H1 (cell line): ENCODE measurements at regions not wholly inside any gene's neighbourhood (a gene's known extent, or its start where the extent isn't known, plus 50 kb on each side); places are given as distances from the start of the nearest gene placed in this dataset.

Source experiments
- CTCF ChIA-PET: fragments of 300-600 bp; sonication (Branson Sonifier 250); formaldehyde crosslinking; loops from one replicate; lab custom pipeline; 2021; ENCODE audit not compliant: partially characterized antibody; lab: Charles Lee
- POLR2A ChIA-PET: fragments of 300-600 bp; sonication (Branson Sonifier 250); formaldehyde crosslinking; loops from one replicate; lab custom pipeline; 2021; ENCODE audit warnings: inconsistent platforms; ENCODE audit not compliant: partially characterized antibody; lab: Charles Lee
- DNase-seq, 2 experiments: peaks; one replicate each; pipeline versions ENCODE4 v3.0.0 to v3.0.0-alpha.2; 2010 to 2022; ENCODE audit warnings: low spot score in 2 of 2, low read depth in 1 of 2, mixed read lengths in 1 of 2
- FAIRE-seq: peaks from 2 replicates; lab custom pipeline; 2011; peaks lifted over from hg19 to GRCh38; lab: Jason Lieb, UNC
- H2AFZ ChIP-seq: 2 replicates; pipeline ENCODE4 v1.8.1; 2012; ENCODE audit warnings: low read length, inconsistent platforms
- H2AK5ac ChIP-seq: 2 replicates; pipeline ENCODE4 v1.6.1; 2013; ENCODE audit warnings: low read depth, low read length
- H2BK120ac ChIP-seq: replicated peaks from 2 replicates; pipeline ENCODE3; 2013; ENCODE audit warnings: low read depth, low read length, inconsistent platforms
- H2BK12ac ChIP-seq: 2 replicates; pipeline ENCODE4 v1.6.1; 2013; ENCODE audit warnings: low read depth, low read length
- H2BK15ac ChIP-seq: 2 replicates; pipeline ENCODE4 v1.6.1; 2013; ENCODE audit warnings: low read length
- H2BK20ac ChIP-seq: 2 replicates; pipeline ENCODE4 v1.6.1; 2013; ENCODE audit warnings: low read length
- H2BK5ac ChIP-seq: 2 replicates; pipeline ENCODE4 v1.6.1; 2013; ENCODE audit warnings: low read depth, low read length
- H3K14ac ChIP-seq: 2 replicates; pipeline ENCODE4 v1.6.1; 2013; ENCODE audit warnings: inconsistent platforms; ENCODE audit not compliant: insufficient read length
- H3K18ac ChIP-seq: 2 replicates; pipeline ENCODE4 v1.6.1; 2013; ENCODE audit warnings: low read length; ENCODE audit errors: extremely low read depth
- H3K23ac ChIP-seq: 2 replicates; pipeline ENCODE4 v1.6.1; 2013; ENCODE audit warnings: inconsistent platforms; ENCODE audit not compliant: insufficient read length
- H3K23me2 ChIP-seq: 2 replicates; pipeline ENCODE4 v1.6.1; 2013; ENCODE audit warnings: low read depth, low read length
- H3K27ac ChIP-seq: 2 replicates; pipeline ENCODE4 v1.6.1; 2011; ENCODE audit warnings: low read depth, low read length, inconsistent platforms
- H3K27me3 ChIP-seq, 4 experiments: replicated peaks in 1 of 4; 1 replicate in 1 of 4; 2 replicates in 3 of 4; pipeline versions ENCODE4 v1.6.1 to v1.8.1; 2011 to 2013; ENCODE audit warnings: low read length in 3 of 4, mild to moderate bottlenecking in 3 of 4, inconsistent platforms in 2 of 4, mixed read lengths in 2 of 4, moderate library complexity in 1 of 4; ENCODE audit not compliant: control insufficient read depth in 3 of 4, insufficient read depth in 3 of 4; ENCODE audit errors: extremely low read depth in 1 of 4
- H3K36me3 ChIP-seq, 4 experiments: 2 replicates each; pipeline versions ENCODE4 v1.6.1 to v1.8.1; 2011 to 2013; ENCODE audit warnings: mild to moderate bottlenecking in 4 of 4, low read length in 3 of 4, moderate library complexity in 2 of 4, control low read depth in 1 of 4, inconsistent platforms in 1 of 4; ENCODE audit not compliant: insufficient read depth in 4 of 4, control insufficient read depth in 2 of 4
- H3K4ac ChIP-seq: replicated peaks from 2 replicates; pipeline ENCODE3; 2013; ENCODE audit warnings: low read length, low read depth, mixed read lengths, inconsistent platforms; ENCODE audit not compliant: insufficient read length
- H3K4me1 ChIP-seq, 4 experiments: replicated peaks in 1 of 4; 1 replicate in 1 of 4; 2 replicates in 3 of 4; pipeline versions ENCODE4 v1.6.1 to v1.8.1; 2011 to 2013; ENCODE audit warnings: low read length in 3 of 4, inconsistent platforms in 2 of 4, mixed read lengths in 1 of 4; ENCODE audit not compliant: insufficient read depth in 4 of 4, control insufficient read depth in 3 of 4
- H3K4me2 ChIP-seq, 2 experiments: 2 replicates each; pipeline versions ENCODE4 v1.6.1 to v1.8.1; 2011 to 2013; ENCODE audit warnings: low read depth in 2 of 2, low read length in 2 of 2, control low read depth in 1 of 2, inconsistent platforms in 1 of 2, mild to moderate bottlenecking in 1 of 2; ENCODE audit not compliant: insufficient read depth in 1 of 2
- H3K4me3 ChIP-seq, 4 experiments: fragments of 200-600, 300-600 bp in 1 of 4; sonication (generic), shearing (Covaris generic), sonication (Bioruptor Twin) in 1 of 4; 2 replicates each; pipeline versions ENCODE4 v1.5.1 to v1.8.1; 2011 to 2016; ENCODE audit warnings: low read length in 4 of 4, low read depth in 3 of 4, control low read depth in 2 of 4, inconsistent platforms in 2 of 4, mild to moderate bottlenecking in 2 of 4, mixed read lengths in 1 of 4, moderate library complexity in 1 of 4; ENCODE audit not compliant: insufficient read depth in 2 of 4; ENCODE audit errors: extremely low read depth in 1 of 4
- H3K56ac ChIP-seq: replicated peaks from 2 replicates; pipeline ENCODE3; 2013; ENCODE audit warnings: low read depth, mild to moderate bottlenecking, mixed read lengths, low read length, inconsistent platforms; ENCODE audit not compliant: insufficient read length
- H3K79me1 ChIP-seq: 2 replicates; pipeline ENCODE4 v1.6.1; 2013; ENCODE audit warnings: low read depth, low read length, control low read depth
- H3K79me2 ChIP-seq, 2 experiments: 2 replicates each; pipeline versions ENCODE4 v1.6.1 to v1.8.1; 2012 to 2013; ENCODE audit warnings: low read length in 2 of 2, mild to moderate bottlenecking in 2 of 2, inconsistent platforms in 1 of 2; ENCODE audit not compliant: insufficient read depth in 2 of 2, control insufficient read depth in 1 of 2
- H3K9ac ChIP-seq, 4 experiments: replicated peaks in 1 of 4; 1 replicate in 1 of 4; 2 replicates in 3 of 4; pipeline versions ENCODE4 v1.6.1 to v1.8.1; 2011 to 2013; ENCODE audit warnings: low read depth in 3 of 4, low read length in 3 of 4, control low read depth in 2 of 4, mild to moderate bottlenecking in 2 of 4, moderate library complexity in 2 of 4, inconsistent platforms in 1 of 4; ENCODE audit errors: extremely low read depth in 1 of 4
- H3K9me3 ChIP-seq, 2 experiments: 2 replicates each; pipeline versions ENCODE4 v1.6.1 to v1.8.1; 2012 to 2013; ENCODE audit warnings: mild to moderate bottlenecking in 2 of 2, moderate library complexity in 2 of 2, control low read depth in 1 of 2, inconsistent platforms in 1 of 2, low read depth in 1 of 2, low read length in 1 of 2, mixed read lengths in 1 of 2; ENCODE audit not compliant: insufficient read depth in 2 of 2
- H4K20me1 ChIP-seq, 2 experiments: replicated peaks in 1 of 2; 2 replicates each; pipeline versions ENCODE3 to v1.8.1; 2011 to 2013; ENCODE audit warnings: inconsistent platforms in 2 of 2, low read length in 2 of 2, mild to moderate bottlenecking in 1 of 2; ENCODE audit not compliant: insufficient read depth in 2 of 2, control insufficient read depth in 1 of 2
- H4K5ac ChIP-seq: 2 replicates; pipeline ENCODE4 v1.6.1; 2013; ENCODE audit warnings: low read length, low read depth, mixed read lengths, inconsistent platforms; ENCODE audit not compliant: insufficient read length
- H4K8ac ChIP-seq: 2 replicates; pipeline ENCODE4 v1.8.0; 2013; ENCODE audit warnings: mild to moderate bottlenecking, moderate library complexity, low read length, inconsistent platforms; ENCODE audit not compliant: insufficient read depth; ENCODE audit errors: extremely low read depth
- H4K91ac ChIP-seq: replicated peaks from 2 replicates; pipeline ENCODE3; 2013; ENCODE audit warnings: low read length, mixed read lengths, inconsistent platforms; ENCODE audit not compliant: insufficient read length
- CTBP2 ChIP-seq: IDR thresholded peaks from 2 replicates; pipeline ENCODE4 v1.7.0; 2011; ENCODE audit warnings: borderline replicate concordance, mild to moderate bottlenecking, moderate library complexity, mixed read lengths, low read length; ENCODE audit not compliant: insufficient read depth, insufficient read length
- GTF2F1 ChIP-seq: IDR thresholded peaks from 2 replicates; pipeline ENCODE4 v1.6.1; 2012; ENCODE audit warnings: low read depth, low read length, improper control_type of control experiment, borderline replicate concordance
- JUN ChIP-seq: IDR thresholded peaks from 2 replicates; pipeline ENCODE4 v1.6.1; 2011; ENCODE audit warnings: low read depth, mild to moderate bottlenecking, improper control_type of control experiment, low read length
- MAFK ChIP-seq: IDR thresholded peaks from 2 replicates; pipeline ENCODE4 v1.6.1; 2012; ENCODE audit warnings: low read depth, mild to moderate bottlenecking, improper control_type of control experiment, low read length
- NRF1 ChIP-seq: IDR thresholded peaks from 2 replicates; pipeline ENCODE4 v1.6.1; 2011; ENCODE audit warnings: mild to moderate bottlenecking, low read depth, low read length, improper control_type of control experiment
- PHF8 ChIP-seq: fragments of 200-600 bp; sonication (generic); conservative IDR thresholded peaks from 2 replicates; pipeline ENCODE4 v1.7.1; 2012; ENCODE audit warnings: low read depth, mild to moderate bottlenecking, inconsistent platforms, low read length, moderate library complexity
- RAD21 ChIP-seq, 2 experiments: IDR thresholded peaks in 1 of 2; conservative IDR thresholded peaks in 1 of 2; 2 replicates each; pipeline ENCODE4 v1.6.1; 2011; ENCODE audit warnings: low read depth in 2 of 2, low read length in 2 of 2, improper control_type of control experiment in 1 of 2, inconsistent platforms in 1 of 2, mild to moderate bottlenecking in 1 of 2, moderate library complexity in 1 of 2
- RFX5 ChIP-seq: IDR thresholded peaks from 2 replicates; pipeline ENCODE4 v1.6.1; 2011; ENCODE audit warnings: low read depth, low read length, improper control_type of control experiment, borderline replicate concordance
- SIN3A ChIP-seq, 2 experiments: IDR thresholded peaks in 1 of 2; conservative IDR thresholded peaks in 1 of 2; 2 replicates each; pipeline ENCODE4 v1.6.1; 2011 to 2012; ENCODE audit warnings: low read length in 2 of 2, improper control_type of control experiment in 1 of 2, low read depth in 1 of 2, mild to moderate bottlenecking in 1 of 2
- SP4 ChIP-seq: IDR thresholded peaks from 2 replicates; pipeline ENCODE4 v1.6.1; 2012; ENCODE audit warnings: low read length, inconsistent platforms
- YY1 ChIP-seq: IDR thresholded peaks from 2 replicates; pipeline ENCODE4 v1.6.1; 2011; ENCODE audit warnings: low read depth, mild to moderate bottlenecking, low read length
- WGBS, 2 experiments: shearing (Covaris generic) in 1 of 2; methylation state at CpG; one replicate each; pipeline versions ENCODE4 v1.1.6 to v1.1.7; 2013 to 2015; ENCODE audit warnings: low lambda C conversion rate in 2 of 2, mixed read lengths in 2 of 2, inconsistent platforms in 1 of 2, low coverage in 1 of 2, missing lambda C conversion rate in 1 of 2; ENCODE audit not compliant: insufficient replicate concordance in 2 of 2, insufficient coverage in 1 of 2, insufficient read length in 1 of 2; ENCODE audit errors: extremely low coverage in 1 of 2, missing lambda C conversion rate in 1 of 2; 5-methylcytosine and 5-hydroxymethylcytosine counted together
- TF ChIP-seq, protein P1 (sequence below): IDR thresholded peaks from 2 replicates; pipeline ENCODE4 v1.6.1; 2012; ENCODE audit warnings: inconsistent platforms
- TF ChIP-seq, protein P2 (sequence below): IDR thresholded peaks from 2 replicates; pipeline ENCODE4 v1.6.1; 2011; ENCODE audit warnings: low read depth, mild to moderate bottlenecking, low read length; ENCODE audit not compliant: insufficient read depth

DNA sequence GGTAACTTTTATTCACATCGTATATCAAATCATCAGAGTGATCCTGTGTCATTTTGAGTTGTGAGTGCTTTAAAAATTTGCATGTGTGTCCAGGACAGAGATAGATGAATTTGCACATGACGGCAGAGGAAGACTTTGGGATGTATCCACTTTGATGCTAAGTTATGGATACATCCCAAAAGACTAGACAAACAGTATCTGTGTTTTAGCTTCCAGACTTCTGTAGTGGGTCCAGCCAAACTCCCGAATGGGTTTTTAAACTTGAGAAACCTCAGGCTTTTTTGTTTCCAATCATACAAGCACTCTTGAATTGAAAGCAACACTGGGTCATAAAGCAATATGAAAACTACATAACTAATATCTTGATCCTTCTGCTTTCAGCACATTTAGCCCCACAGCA, 213.8 kb downstream of the C9orf152 start:
- Histone ChIP-seq H3K36me3 (no peaks in the 10 kb centered on the region; a peak in 1 of 8 replicates), H4K91ac (no peak overlapping the region), H3K79me1 (no peaks in the 10 kb centered on the region), H2BK120ac (no peak overlapping the region), H3K23me2 (0 out of 2 replicates have a peak, but pooled peaks cover 2% of the 10 kb centered on the region), H3K14ac (no peak overlapping the region), H2BK15ac (no peak overlapping the region), H2AK5ac (no peak overlapping the region), H3K18ac (no peak overlapping the region), H3K56ac (no peak overlapping the region), H3K9ac (no peak overlapping the region), H3K9me3 (peaks cover 0 to 6% of the 10 kb centered on the region in 2 experiments; a peak in 1 of 4 replicates), H2BK20ac (no peak overlapping the region), H4K5ac (no peak overlapping the region), H3K79me2 (no peaks in the 10 kb centered on the region), H4K20me1 (no peaks in the 10 kb centered on the region), H3K27ac (no peak overlapping the region), H3K4me1 (no peaks in the 10 kb centered on the region), H3K23ac (no peak overlapping the region), H3K4me3 (no peak overlapping the region), H2AFZ (no peak overlapping the region), H3K27me3 (no peaks in the 10 kb centered on the region), H2BK5ac (no peak overlapping the region), H4K8ac (no peak overlapping the region), H2BK12ac (no peak overlapping the region), H3K4ac (no peak overlapping the region), H3K4me2 (no peak overlapping the region)
- TF ChIP-seq CTBP2 (no peak), PHF8 (no peak), YY1 (no peak), SP4 (no peak), RFX5 (no peak), GTF2F1 (no peak), MAFK (no peak), JUN (no peak), RAD21 (IDR thresholded peaks at IDR 0.05 in 1 of 2, conservative IDR thresholded peaks at IDR 0.05 in 1 of 2; ENCODE audit: low read depth in 2 of 2, low read length in 2 of 2) (no peak), NRF1 (no peak), SIN3A (conservative IDR thresholded peaks at IDR 0.05 in 1 of 2, IDR thresholded peaks at IDR 0.05 in 1 of 2; ENCODE audit: low read depth in 1 of 2, low read length in 2 of 2) (no peak)
- TF ChIP-seq, protein P1, sequence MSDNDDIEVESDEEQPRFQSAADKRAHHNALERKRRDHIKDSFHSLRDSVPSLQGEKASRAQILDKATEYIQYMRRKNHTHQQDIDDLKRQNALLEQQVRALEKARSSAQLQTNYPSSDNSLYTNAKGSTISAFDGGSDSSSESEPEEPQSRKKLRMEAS: no peak
- TF ChIP-seq, protein P2, sequence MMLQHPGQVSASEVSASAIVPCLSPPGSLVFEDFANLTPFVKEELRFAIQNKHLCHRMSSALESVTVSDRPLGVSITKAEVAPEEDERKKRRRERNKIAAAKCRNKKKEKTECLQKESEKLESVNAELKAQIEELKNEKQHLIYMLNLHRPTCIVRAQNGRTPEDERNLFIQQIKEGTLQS: no peak
- WGBS, 2 experiments: 96% methylated on average over 3 of the region's 3 CpGs; no CpG with 5 or more reads in 1 of the 2 experiments
- DNase-seq (no peak), FAIRE-seq (no peak)
- CTCF ChIA-PET: interaction anchor here (1.8 kb wide), 1 partner anchor 54 kb away, joined by 4 read pairs; no protein-coding TSS in a partner anchor
- POLR2A ChIA-PET: no interaction called here
